Mucosa of descending colon (tissue), 3 donors: ENCODE measurements at regions not wholly inside any gene's neighbourhood (a gene's known extent, or its start where the extent isn't known, plus 50 kb on each side); places are given as distances from the start of the nearest gene placed in this dataset.

Experiments
- ATAC-seq: fragments of 200-7000 bp; cut with Tn5 transposase; one replicate; pipeline ENCODE4 v1.9.1; 2020; ENCODE audit warnings: mild to moderate bottlenecking, moderate library complexity
- DNase-seq, 3 donors: peaks; one replicate each; pipeline ENCODE4 v3.0.0-alpha.2; 2020
- H3K36me3 ChIP-seq: fragments of 200-600 bp; one replicate; pipeline ENCODE4 v1.8.0; 2021; ENCODE audit warnings: low read depth, mild to moderate bottlenecking
- H3K4me1 ChIP-seq: fragments of 200-600 bp; one replicate; pipeline ENCODE4 v1.8.0; 2021; ENCODE audit warnings: low read depth, mild to moderate bottlenecking
- H3K4me3 ChIP-seq: fragments of 200-600 bp; one replicate; pipeline ENCODE4 v1.8.0; 2021; ENCODE audit warnings: mild to moderate bottlenecking
- H3K9me3 ChIP-seq: fragments of 200-600 bp; one replicate; pipeline ENCODE4 v1.8.0; 2021; ENCODE audit warnings: mild to moderate bottlenecking
- intact Hi-C, 2 donors: fragments of 100-400 bp; cut with DNase I in 1 of 2; cut with micrococcal nuclease in 1 of 2; formaldehyde crosslinking; loops; one replicate each; pipeline versions ENCODE4 v1.11.0 to v1.11.1; 2022; cut with DNase I, micrococcal nuclease
- TF ChIP-seq, protein P1 (sequence below): fragments of 200-600 bp; IDR thresholded peaks from one replicate; pipeline ENCODE4 v1.8.0; 2022; ENCODE audit warnings: antibody characterized with exemption, mild to moderate bottlenecking
- donor health status: DM: no; HTN: no; CAD: no; lungs with moderate emphysema.
- donor health status: DM: no; HTN: no; CAD: no.
- donor health status: DM: no; HTN: yes; CAD: no.

DNA sequence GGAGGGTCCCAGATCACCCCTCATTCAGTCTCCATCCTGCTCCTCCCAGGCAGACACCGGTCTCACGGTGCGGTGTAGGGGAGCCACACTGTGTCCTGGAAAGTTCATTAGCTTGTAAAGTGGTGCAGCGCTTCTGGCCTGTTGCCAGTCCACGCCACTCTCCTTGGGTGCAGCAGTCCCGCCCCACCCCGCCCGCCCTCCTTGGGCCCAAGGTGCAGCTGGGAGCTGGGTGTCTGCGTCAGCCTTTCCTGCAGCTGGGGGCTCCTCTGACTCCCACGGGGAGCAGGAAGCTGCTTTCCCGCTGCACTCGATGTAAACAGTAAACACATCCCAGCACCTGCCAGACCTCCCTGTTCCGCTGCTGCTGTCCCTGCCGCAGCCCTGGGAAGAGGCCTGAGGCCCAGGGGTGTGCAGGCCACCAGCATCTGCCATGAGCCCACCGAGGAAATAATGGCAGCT lies 53.8 kb upstream of the ASB18 start:
- H3K9me3 ChIP-seq: no peaks in the 10 kb centered on the region
- H3K36me3 ChIP-seq: no peaks in the 10 kb centered on the region
- H3K4me1 ChIP-seq: no peaks in the 10 kb centered on the region
- intact Hi-C loops: no loop called here
- ATAC-seq (peak; percentile 73), DNase-seq (peak; percentile 59 to 78 (median 68))
- TF ChIP-seq, protein P1, sequence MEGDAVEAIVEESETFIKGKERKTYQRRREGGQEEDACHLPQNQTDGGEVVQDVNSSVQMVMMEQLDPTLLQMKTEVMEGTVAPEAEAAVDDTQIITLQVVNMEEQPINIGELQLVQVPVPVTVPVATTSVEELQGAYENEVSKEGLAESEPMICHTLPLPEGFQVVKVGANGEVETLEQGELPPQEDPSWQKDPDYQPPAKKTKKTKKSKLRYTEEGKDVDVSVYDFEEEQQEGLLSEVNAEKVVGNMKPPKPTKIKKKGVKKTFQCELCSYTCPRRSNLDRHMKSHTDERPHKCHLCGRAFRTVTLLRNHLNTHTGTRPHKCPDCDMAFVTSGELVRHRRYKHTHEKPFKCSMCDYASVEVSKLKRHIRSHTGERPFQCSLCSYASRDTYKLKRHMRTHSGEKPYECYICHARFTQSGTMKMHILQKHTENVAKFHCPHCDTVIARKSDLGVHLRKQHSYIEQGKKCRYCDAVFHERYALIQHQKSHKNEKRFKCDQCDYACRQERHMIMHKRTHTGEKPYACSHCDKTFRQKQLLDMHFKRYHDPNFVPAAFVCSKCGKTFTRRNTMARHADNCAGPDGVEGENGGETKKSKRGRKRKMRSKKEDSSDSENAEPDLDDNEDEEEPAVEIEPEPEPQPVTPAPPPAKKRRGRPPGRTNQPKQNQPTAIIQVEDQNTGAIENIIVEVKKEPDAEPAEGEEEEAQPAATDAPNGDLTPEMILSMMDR: no peak
- no peak overlapping the region for H3K4me3 ChIP-seq

DNA sequence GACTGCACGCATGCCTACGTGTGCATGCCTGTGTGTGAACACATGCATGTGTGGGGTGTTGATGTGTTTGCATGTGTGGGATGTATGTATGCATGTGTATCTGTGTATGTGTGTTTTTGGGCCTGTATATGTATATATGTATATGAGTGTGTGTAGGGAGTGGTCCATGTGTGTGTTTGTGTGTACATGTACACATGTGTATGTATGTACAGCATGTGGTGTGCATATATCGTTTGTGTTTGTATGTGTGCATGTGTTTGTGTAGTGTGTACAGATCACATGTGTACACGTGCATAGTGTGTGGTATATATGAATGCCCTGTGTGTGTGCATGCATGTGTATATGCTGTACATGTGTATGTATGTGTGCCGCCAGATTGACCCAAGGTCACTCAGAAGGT lies 54.2 kb upstream of the ASB18 start:
- DNase-seq (no peak), ATAC-seq (no peak)
- Histone ChIP-seq H3K36me3 (no peaks in the 10 kb centered on the region), H3K4me1 (no peaks in the 10 kb centered on the region), H3K4me3 (no peak overlapping the region), H3K9me3 (no peaks in the 10 kb centered on the region)
- TF ChIP-seq, protein P1: no peak
- intact Hi-C loops: no loop called here

DNA sequence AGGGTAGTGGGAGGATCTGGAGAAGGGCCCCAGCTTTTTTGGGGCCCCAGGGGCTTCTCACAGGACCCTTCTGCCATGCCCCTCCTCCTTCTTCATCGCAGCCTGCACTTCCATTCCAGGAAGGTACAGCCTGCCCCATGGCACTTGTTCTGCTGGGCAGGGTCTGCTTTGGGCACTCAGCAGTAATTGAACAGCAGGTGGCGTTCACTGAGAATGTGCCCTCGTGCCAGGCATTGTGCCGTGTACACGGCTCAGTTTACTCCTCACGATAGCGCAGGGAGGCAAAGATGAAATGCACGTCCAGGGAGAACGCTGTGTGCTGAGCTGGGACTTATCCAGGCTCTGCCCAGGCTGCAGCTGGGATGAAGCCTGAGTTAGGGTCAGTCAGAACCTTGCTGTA lies 54.8 kb upstream of the ASB18 start:
- ATAC-seq: no peak
- no peak for DNase-seq
- Histone ChIP-seq H3K4me1 (no peaks in the 10 kb centered on the region), H3K9me3 (no peaks in the 10 kb centered on the region), H3K4me3 (no peak overlapping the region), H3K36me3 (no peaks in the 10 kb centered on the region)
- intact Hi-C loops: no loop called here
- TF ChIP-seq, protein P1: no peak

DNA sequence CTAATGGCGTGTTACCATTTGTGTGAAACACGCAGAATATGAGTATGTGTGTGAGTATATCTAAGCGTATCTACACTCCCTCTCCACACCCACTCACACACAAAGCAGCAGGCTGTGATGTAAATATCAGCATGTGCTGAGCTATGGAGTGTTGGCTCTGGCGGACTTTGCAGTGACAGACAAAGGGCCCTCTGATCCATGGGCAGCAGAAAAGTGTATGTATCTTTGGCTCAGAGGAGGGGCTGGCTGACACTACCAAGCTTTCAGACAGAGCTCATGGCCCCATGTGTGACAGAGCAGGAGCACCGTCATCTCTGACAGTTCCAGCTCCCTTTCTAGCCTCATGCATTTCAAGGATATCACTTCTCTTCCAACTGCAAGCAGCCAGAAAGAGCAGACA lies 57.2 kb upstream of the ASB18 start:
- Histone ChIP-seq H3K4me1 (no peaks in the 10 kb centered on the region), H3K36me3 (no peaks in the 10 kb centered on the region), H3K9me3 (no peaks in the 10 kb centered on the region), H3K4me3 (no peak overlapping the region)
- TF ChIP-seq, protein P1: no peak
- no peak for DNase-seq
- intact Hi-C loops: no loop called here
- ATAC-seq: no peak

DNA sequence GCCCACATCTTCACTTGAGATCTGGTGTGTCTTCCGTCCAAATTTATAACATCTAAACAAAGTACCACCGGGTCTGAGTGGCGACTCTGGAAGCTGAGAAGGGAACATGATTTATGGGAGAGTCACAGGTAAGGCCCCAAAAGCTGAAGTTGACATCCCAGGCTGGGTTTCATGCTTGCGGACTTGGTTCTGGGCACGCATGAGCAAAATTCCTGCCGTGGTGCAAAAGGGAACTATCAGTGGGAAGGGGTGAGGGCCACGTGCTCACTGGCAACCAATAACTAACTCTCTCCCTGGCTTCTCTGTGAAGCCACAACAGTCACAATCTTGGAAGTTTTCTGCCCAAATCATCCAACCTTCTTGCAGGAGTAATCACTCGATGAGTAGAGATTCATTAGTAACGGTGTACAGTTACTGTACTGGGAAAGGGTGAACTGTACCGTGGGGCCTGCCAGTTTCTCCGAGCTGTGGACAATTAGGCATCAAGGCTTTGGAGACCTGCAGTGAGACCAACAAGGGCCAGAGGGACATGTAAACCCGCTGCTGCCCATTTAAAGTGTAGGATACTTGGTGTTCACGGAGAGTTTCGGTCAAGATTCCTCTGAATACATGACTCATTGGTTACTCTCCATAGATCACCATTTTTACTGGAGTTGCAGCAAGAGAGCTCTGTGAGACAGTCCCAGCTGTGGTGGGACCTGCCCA lies 69.4 kb upstream of the ASB18 start:
- intact Hi-C loops: no loop called here
- TF ChIP-seq, protein P1: no peak
- Histone ChIP-seq H3K36me3 (no peaks in the 10 kb centered on the region), H3K4me1 (no peaks in the 10 kb centered on the region), H3K9me3 (no peaks in the 10 kb centered on the region), H3K4me3 (no peak overlapping the region)
- DNase-seq (no peak), ATAC-seq (no peak)
